HG03103 (cell line): ENCODE measurements at regions not wholly inside any gene's neighbourhood (a gene's known extent, or its start where the extent isn't known, plus 50 kb on each side); places are given as distances from the start of the nearest gene placed in this dataset.

ENCODE experiments used
- ATAC-seq: cut with Tn5 transposase; IDR thresholded peaks from one replicate; pipeline ENCODE4 v1.9.1; 2021; ENCODE audit warnings: low read depth; ENCODE audit not compliant: unreplicated experiment

DNA sequence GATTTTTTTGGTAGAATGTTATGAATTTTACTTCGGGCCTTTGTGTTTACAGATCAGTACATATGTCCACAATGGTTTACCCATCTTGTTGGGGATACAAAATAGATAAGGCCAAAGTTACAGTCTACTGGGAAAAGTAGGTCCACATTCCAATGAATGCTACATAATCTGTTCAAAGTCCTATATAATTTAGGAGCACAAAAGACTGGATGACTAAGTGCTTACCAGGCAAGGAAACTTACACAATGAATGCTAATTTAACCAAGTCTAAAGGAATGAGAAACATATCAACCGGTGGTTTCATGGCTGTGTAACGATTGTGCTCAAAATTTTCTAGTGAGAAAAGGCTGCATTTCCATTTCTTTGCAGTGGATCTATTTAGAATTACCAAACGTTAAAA is 97.4 kb upstream of the TRPM3 start:
- ATAC-seq, result no peak

DNA sequence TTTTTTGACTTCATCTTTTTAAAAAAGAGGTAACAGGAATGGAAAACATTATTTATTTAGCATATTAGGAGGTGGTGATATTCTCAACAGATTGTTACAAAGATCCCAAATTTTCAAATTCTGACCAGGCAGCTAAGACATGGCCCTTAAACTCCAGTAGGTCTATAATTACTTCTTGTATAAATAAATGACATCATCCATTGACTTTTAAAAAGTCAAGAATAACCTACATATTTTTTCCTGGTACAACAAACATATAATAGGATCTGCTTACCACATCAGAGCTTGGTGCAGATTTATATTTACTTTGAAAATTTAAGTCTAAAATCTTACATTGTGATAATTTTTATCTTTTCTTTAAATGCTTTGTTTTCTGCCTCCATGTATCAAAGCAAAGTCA is 92.2 kb upstream of the TRPM3 start:
- no peak for ATAC-seq

DNA sequence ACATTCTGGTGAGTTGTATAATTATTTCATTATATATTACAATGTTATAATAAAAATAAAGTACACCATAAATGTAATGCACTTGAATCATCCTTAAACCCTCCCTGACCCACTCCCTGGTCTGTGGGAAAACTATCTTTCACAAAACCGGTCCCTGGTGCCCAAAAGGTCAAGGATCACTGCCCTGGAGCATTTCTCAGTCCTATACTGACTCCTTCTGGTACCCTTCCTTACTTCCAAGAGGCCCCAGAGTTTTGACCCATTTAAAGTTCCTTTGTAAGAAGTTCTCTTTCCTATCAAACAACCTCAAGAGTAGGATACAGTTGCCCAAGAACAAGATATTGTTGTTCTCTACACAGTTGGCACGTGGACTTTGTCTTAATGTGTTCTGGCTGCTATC is 88.9 kb upstream of the TRPM3 start:
- no peak for ATAC-seq

DNA sequence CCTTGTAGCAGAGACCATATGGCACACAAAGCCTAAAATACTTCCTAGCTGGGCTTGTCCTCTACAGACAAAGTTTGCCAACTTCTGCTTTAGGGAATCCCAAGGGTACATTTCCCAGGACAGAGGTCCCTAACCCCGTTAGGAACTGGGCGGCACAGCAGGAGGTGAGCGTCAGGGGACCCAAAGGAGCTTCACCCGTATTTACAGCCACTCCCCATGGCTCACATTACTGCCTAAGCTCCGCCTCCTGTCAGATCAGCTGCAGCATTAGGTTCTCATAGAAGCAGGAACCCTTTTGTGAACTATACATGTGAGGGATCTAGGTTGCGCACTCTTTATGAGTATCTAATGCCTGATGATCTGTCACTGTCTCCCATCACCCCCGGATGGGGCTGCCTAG is 88.5 kb upstream of the TRPM3 start:
- ATAC-seq, result no peak

DNA sequence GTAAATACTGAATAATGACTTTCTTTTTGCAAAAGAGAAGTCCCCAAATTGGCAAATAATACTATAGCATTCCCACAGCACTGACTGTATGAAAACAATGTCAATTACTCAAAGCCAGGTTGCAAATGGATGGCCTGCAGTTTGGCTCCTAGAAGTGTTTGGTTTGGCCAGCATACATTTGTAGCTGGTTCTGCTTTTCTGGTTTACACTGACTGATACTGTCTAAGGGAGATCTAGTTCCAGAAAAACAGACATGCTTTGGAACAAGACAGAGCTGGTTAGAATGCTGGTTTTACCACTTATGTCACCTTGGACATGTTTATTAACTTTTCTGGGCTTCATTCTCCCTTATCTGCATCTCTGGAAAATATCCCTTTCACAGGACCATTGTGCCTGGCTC is 81.5 kb upstream of the TRPM3 start:
- ATAC-seq, result no peak

DNA sequence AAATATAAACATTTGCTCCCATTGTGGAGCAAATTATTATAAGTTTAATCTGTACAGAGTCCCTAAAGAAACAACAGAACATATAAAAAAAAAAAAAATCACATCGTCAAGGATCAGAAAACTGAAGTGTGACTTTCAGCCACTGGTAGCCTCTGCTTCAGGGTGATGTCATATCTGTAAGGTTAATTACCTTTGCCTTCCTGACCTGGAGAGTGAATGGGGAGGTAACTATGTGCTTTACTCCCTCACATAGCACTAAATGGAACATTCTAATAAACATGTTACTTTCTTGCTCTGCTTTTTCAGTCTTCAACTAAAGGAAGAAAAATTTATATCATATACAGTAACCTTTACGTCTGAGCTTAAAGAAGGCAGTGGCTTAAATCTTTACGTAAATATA is 70.3 kb upstream of the TRPM3 start:
- ATAC-seq, result no peak

DNA sequence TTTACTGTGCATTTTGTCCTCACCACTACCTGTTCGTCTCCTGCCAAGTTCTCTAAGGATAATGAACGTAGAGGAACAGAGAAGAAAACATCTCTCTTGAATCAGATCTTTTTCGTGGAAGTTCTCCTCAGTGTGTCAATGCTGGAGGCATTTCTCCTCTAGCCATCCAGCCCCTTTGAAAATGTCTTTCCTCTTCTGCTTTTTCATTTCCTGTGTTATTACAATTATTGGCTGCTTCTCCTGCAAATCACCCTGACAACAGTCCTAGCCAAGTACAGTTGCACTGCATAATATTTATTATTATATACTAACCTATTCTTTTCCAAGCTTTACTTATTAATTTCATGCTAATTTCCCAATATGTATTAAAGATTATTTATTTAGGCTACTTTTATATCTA is 61.8 kb upstream of the TRPM3 start:
- ATAC-seq, result no peak

DNA sequence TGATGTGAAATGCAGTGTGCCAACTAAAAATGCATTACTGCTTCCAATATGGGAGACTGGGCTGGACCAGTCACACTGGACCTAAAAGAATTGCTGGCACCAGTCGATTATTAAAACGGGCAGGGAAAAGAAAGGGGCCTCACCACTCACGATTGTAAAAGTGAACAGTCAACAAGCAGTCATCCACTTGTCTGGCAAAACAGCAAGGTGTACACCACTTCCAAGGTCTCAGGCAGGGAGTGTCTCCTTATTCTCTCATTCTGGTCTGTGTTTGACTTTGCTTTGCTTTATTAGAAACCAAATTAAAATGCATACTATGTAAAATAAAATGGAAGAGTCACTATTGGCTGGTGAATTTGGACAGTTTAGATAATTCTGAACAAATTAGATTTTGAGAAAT is 57.8 kb upstream of the TRPM3 start:
- ATAC-seq, result no peak

DNA sequence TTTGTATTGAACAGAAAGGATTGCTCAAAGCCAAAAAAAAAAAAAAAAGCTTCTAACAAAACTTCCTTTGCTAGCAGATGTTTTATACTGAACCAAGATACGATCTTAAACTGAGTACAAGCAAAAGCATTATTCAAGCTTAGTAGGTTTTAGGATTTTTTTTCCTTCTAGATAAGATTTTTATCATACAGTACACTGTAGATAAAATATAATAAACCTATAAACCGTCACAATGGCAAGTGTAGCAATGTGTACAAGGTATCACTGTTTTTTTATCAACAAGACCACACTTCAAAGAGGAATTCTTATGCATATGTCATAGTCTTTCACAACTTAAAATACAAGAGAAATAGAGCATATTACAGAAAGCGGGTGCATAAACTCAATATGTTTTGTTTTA is 56.5 kb upstream of the TRPM3 start:
- ATAC-seq, result no peak

DNA sequence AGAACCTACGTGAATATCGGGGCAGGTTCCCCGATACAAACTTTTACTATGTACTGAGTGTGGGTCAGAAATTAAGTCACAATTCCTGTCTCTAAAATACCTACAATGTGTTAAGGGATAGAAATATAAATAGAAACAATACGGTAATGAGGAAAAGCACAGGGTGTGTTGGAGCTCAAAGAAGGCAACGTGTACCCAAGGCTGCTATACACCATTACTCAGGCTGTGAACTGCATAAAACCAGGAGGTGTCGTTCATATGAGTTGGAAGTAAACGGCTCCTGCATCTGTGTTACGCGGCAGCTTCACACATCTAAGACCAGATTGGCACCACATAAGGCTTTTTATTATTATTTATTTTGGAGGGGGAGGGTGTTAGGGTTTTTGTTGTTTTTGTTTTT is 50.1 kb upstream of the TRPM3 start:
- ATAC-seq, result no peak
